ELR (cell line): ENCODE measurements at regions not wholly inside any gene's neighbourhood (a gene's known extent, or its start where the extent isn't known, plus 50 kb on each side); places are given as distances from the start of the nearest gene placed in this dataset.
"Not testable (repeated sequence)": the region's sequence is repeated elsewhere in the genome, so short reads cannot be mapped to it uniquely, and the experiment has no call there.

Experiments used
- DNase-seq: peaks from one replicate; pipeline ENCODE4 v3.0.0-alpha.2; 2015; ENCODE audit warnings: low read depth

DNA sequence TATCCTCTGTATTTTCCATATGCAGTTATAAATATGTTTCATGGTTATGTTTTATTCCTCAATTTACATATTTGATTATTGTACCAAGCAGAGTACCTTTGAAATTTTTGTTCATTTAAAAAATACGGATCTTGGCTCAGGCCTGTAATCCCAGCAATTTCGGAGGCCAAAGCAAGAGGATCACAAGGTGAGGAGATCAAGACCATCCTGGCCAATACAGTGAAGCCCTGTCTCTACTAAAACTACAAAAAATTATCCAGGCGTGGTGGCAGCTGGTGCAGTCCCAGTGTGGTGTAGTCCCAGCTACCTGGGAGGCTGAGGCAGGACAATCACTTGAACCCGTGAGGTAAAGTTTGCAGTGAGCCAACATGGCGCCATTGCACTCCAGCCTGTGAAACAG lies 251.2 kb upstream of the TPTE start:
- peak; percentile 1 for DNase-seq

DNA sequence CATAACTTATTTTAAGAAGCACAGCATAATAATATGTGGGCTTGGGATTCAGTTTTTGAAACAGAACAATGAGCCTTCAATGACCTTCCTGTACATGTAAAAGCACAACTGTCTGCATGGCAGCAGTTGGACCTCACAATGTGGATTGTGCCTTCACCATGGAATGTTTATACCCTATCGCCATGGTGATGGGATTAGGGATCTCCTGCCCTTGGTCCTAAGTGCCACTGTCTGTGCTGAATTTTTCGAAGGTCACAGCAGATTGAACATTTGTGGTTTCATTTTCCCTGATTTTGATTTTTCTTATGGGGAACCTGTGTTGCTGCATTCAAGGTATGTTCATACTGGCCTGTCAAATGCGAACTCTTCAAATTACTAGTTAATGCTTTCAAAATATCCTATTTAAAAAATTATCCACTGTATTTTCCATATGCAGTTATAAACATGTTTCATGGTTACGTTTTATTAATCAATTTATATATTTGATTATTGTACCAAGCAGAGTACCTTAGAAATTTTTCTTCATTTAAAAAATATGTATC lies 249.6 kb upstream of the TPTE start:
- DNase-seq = not testable (repeated sequence)

DNA sequence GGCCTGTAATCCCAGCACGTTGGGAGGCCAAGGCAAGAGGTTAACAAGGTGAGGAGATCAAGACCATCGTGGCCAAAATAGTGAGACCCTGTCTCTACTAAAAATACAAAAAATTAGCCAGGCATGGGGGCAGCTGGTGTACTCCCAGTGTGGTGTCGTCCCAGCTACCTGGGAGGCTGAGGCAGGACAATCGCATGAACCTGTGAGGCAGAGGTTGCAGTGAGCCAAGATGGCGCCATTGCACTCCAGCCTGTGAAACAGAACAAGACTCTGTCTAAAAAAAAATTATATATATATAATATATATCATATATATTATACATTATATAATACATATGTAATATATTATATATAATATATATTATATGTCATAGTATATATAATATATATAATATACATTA lies 249.2 kb upstream of the TPTE start:
- no peak for DNase-seq

DNA sequence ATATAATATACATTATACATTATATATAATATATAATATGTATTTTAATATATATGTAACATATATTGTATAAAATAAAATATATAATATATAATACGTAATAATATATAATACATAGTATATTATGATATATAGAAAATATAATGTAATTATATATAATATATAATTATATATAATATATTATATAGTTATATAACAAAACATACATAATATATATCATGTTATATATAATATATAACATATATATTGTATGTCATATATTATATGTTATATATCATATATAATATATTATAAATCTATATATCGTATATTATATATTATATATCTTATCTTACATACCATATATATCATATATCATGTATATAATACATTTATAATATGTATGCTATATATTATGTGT lies 248.2 kb upstream of the TPTE start:
- no peak for DNase-seq

DNA sequence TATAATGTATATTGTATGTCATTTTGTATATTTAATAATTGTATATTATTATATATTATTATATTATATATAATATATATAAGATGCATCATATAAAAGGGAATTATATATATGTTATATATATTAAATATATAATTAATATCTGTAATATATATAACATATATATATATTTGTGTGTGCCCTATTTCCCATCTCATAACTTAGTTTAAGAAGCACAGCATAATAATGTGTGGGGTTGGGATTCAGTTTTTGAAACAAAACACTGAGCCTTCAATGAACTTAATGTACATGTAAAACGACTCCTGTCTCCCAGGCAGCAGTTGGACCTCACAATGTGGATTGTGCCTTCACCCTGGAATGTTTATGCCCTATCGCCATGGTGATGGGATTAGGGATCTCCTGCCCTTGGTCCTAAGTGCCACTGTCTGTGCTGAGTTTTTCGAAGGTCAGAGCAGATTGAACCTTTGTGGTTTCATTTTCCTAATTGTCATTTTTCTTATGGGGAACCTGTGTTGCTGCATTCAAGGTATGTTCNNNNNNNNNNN lies 247.5 kb upstream of the TPTE start:
- peak; percentile 0 for DNase-seq
